Skin of body (tissue), 1 donor: ENCODE measurements at regions not wholly inside any gene's neighbourhood (a gene's known extent, or its start where the extent isn't known, plus 50 kb on each side); places are given as distances from the start of the nearest gene placed in this dataset.
A peak's percentile ranks its signal among the peaks of the same experiment; 100 is the strongest.
"Not testable (repeated sequence)": the region's sequence is repeated elsewhere in the genome, so short reads cannot be mapped to it uniquely, and the experiment has no call there.

ENCODE experiments used
- DNase-seq: peaks from one replicate; lab custom pipeline; 2025; lab: John Stamatoyannopoulos, UW

DNA sequence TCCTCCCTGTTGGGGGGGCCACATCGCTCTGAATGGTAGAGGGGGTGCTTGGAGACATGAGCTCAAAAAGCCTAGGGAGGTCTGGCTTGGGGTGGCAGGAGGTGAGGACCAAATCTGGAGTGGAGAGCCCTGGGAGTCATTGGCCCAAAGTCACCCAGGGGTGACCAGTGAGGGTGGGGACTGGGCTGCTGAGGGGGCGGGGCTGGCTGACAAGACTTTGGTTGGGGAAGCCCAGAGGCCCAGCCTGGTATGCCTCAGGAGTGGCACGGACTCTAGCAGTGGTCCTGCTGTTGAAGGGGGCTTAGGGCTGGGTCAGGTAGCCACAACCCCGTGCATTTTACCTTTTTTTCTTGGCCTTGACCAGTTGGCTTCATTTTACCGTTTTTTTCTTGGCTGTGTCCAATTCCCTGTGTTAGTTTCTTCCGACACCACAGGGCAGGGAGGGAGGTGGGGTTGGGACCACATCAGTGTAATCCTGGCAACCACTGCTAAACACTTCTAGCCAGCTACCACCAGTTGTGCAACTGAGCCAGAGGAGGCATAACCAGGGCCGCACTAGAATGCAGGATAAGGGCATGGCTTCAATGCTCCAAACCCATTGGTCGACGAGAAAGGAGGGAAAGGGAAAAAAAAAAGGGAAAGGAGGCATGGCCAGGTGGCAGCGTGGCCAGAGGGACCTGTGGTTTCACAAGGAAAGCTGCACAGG, 105.3 kb upstream of the C2CD4B start:
- DNase-seq = no peak

DNA sequence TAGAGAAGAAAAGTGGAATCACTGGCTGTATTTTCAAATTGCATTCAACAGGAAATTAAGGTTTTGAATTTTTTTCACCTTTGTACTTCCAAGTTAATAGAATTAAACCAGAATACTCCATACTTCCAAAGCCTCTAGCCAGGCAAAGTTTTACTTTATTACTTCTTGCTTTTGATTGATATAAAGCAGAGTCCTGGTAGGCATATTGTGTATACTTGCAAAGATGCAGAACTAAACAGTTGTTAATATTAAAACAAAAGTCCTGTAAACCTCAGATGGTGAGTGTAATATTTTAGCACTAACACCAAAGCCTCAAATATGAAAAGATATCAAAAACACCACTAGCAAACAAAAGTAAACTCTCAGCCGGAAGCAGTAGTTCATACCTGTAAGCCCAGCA, 107.2 kb upstream of the C2CD4B start:
- no peak for DNase-seq

DNA sequence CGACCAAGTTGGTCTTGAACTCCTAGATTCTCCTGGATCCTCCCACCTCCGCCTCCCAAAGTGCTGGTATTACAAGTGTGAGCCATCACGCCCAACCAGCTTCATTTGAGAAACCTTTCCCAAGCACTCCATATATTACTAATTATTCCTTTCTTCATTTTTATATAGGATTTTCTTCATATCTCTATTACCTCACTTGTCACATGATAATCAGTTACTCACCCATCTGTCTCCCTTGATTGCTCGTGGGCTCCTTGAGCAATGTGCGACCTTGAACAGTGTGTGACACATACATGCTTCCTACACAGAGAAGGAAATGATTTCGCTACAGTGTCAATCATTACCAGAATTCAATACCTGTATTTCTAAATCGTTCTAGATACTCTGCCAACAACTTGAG, 110.7 kb upstream of the C2CD4B start:
- DNase-seq = no peak

DNA sequence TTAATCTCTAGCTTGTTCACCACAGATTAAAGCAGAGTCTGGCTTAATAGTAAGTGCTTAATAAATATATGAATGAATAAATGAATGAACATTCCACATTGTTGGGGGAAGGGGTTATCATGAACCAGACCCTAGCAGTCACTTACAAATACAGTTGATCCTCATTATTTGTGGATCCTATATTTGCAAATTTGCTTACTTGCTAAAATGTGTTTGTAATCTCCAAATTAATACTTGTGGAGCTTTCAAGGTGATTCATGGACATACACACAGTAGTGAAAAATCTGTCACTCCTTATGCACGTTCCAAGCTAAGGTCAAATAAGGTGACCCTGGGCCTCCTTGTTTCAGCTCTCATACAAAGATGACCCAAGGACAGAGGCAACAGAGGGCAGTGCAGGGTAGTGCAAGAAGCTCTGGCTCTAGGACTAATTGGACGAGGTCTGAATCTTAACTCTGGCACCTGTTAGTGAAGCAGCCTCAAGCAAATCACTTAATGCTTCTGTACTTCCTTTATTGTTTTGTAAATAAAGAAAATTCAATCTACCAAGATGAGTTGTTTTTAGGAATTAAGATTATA, 112.8 kb upstream of the C2CD4B start:
- DNase-seq = no peak

DNA sequence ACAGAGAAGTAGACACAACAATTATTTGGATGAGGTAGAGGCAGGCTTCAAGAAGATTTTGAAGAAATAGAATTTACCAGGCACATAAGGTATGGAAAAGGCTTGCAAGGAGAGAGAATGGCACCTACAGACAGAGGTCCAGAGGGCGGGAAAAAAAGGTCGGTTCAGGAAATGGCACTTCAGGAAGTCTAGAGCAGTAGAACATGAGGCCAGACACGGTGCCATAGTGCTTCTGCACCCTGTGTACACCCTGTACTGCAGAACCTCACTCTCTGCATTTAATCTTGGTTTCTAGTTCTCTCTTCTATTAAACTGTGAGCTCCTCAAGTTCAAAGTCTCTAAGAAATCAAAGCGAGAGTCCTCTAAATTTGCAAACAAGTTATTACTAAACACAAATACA, 113.4 kb upstream of the C2CD4B start:
- no peak for DNase-seq

DNA sequence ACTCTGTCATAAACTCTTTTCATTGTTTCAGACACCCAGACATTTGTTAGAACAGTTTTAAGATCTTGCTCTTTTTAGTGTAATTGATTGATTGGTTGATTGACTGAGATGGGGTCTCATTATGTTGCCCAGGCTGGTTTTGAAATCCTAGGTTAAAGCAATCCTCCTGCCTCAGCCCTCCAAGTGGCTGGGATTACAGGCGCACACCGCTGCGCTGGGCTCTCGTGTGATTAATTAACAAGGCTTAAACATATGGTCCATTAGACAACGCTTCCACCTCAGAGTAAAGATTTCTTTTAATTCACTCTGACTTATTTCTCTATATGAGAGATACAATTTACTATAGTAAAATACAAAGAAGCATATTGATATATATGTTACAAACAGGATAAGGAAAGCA, 114.0 kb upstream of the C2CD4B start:
- DNase-seq = no peak

DNA sequence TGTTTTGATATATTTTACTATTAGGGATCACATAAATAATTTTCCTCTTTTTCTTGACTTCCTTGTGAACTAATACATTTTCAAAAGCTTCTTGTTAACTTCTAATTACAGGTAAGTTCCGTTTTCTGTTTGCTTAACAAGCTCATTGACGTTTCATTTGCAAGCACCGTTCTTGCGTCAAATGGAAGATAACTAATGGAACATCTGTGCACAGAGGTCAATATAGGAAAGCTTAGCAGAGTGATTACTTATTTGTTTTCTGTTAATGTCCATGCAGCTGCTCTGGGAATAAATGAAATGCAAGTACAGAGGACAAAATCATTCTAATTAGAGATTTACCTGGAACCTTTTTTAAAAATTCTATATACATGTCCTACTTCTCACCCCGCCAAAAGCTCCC, 115.5 kb upstream of the C2CD4B start:
- DNase-seq = no peak

DNA sequence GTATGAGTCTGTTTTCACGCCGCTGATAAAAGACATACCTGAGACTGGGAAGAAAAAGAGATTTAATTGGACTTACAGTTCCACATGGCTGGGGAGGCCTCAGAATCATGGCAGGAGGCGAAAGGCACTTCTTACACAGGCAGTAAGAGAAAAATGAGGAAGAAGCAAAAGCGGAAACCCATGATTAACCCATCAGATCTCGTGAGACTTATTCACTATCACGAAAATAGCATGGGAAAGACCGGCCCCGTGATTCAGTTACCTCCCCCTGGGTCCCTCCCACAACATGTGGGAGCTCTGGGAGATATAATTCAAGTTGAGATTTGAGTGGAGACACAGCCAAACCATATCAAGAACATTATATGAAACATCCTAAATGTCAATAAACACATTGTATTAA, 116.7 kb upstream of the C2CD4B start:
- not testable (repeated sequence) for DNase-seq

DNA sequence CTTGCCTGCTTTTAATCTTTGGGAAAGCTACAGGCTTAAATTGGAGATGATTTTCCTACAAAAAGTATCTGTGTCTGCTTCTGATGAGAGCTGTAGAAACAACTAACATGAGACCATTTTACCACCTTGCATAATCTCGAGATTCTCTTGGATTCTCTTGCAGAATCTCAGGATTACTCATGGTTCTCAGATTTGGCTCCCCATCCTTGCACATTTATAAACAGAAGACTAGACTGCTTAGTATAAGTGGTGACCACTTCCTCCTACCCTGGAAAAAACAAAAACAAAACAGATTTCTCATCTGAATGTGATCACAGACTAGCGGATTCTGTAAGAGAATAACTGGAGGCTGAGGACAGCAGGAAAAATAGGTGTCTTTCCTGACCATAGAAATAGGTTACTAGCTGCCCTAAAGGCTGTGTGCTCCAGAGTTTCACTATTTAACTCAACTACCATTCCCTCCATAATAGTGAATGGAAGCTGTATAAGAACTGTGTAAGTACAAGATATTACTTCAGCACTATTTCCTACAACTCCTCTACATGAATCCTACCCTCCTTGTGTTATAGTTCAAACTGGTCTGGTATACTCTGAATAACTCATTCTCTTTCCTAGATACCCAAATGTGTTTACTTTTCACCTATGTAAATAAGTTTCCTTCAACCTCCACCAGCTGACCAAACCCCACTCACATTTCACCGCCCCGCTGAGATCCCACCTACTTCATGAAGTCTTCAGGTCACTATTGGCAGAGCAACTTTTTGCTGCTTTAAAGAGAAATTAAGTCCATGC, 122.2 kb upstream of the C2CD4B start:
- DNase-seq = no peak

DNA sequence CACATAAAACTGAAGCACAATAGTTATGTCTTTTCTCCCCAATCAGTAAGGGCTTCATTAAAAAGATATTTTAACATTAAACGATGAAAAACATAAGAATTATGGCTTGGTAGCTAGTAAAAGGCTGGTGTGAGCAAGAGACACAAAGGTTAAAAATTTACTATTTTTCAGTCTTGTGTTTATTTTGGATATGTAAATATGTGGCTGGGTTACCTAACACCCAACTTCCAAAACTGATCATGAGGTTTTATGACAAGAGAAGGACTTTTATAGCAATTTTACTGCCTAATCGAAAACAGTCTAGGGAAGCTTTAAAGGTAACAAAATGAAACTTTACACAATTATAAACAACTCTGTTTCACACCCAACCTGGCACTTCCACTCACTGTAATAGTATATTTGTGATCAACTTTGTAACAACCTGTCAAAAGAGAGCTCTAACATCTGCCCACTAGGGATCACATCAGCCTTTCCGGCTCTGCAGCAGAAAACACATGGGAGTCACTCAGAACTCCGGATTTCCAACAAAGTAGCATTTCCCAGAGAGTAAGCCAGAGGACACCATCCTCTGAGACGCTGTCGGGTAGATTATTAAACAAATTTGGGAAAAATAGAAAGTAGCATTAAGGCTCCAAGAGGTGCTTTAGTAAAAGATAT, 123.4 kb upstream of the C2CD4B start:
- no peak for DNase-seq

DNA sequence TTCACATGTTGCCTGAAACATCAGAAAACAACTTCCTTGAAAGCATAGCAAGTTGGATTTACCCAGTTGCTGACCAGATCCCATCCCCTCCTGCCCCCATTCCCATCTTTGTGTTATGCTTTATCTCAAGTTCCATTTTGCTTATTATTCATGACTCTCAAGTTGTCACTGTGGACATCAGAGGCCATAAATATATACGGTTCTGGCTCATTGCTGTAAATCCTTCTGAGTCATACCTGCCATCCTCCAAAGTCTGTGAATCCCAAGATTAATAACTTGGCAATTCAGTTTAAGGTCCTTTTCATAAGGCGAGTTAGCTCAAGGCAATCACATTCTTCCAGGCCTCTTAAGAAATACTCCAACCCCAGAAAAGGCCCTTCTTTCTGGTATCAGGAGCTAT, 126.2 kb upstream of the C2CD4B start:
- no peak for DNase-seq

DNA sequence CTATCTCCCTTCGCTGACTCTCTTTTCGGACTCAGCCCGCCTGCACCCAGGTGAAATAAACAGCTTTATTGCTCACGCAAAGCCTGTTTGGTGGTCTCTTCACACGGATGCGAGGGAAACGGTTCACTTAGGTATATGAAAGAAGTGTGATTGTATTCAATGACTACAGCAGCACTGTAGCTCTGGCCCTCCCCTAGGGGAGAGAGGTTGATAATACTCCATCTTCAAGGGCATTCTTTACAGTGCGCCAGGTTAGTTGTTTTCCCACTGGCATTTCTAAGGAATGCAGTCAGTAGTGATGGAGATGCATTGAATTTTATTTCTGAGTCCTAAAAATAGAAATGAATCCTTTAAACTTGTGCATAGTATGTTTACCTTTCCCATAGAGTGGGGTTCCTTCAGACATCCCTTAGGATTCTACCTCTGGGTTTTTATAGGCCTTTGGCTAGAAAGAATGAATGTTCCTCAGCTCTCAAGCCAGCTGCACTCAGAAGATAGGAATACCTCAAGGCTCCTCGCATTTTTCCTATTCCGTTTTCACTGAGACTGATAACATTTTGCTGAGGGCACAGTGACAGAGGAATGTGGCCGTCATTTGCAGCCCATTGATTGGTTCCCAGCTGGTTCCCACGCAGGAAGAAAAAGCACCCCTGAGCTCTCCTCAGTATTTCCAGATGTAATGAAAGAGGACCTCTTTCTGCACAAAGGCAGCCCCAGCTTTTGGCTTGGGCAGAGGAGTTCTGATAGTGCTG, 131.8 kb upstream of the C2CD4B start:
- no peak for DNase-seq

DNA sequence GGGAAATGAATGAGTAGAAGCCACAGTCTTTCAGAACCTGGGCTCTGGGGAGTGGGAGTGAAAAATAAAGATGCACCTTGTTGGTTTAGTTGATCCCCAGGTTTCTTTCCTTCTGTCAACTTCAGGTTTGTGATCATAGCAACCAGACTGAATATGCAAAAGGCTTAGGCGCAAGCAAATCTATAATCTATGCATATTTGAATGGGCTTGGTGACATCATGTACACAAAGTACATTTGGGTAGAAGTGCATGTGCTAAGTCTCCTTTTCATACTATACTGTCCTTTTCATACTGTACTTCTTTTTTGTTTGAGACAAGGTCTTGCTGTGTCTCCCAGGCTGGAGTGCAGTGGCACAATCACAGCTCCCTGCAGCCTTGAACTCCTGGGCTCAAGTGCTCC, 132.4 kb upstream of the C2CD4B start:
- no peak for DNase-seq

DNA sequence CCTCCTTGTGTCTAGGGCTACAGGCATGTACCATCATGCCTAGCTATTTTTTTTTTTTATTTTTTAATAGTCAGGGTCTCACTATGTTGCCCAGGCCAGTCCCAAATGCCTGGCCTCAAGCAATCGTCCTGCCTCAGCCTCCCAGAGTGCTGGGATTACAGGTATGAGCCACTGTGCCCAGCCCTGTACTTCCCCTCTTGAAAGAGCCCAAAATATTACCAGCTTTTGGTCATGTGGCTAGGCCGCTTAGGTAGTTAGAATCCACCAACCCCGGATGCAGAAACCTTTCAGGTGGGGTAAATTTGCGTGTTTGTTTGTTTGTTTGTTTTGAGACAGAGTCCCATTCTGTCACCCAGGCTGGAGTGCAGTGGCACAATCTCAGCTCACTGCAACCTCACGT, 132.8 kb upstream of the C2CD4B start:
- no peak for DNase-seq

DNA sequence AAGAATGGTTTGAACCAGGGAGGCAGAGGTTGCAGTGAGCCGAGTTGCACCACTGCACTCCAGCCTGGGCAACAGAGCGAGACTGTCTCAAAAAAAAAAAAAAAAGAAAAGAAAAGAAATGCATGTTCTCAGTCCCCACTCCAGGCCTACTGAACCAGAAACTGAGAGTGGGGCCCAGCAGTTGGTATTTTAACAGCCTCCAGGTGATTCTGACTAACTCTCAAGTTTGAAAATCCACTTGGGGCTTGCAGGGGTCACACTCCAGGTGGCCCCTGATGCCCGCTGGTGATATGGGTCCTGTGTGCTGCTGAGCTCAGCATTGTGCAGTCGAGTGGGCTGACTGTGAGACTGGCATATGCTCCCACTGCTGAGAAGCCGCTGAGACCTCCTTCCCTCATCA, 133.7 kb upstream of the C2CD4B start:
- no peak for DNase-seq

DNA sequence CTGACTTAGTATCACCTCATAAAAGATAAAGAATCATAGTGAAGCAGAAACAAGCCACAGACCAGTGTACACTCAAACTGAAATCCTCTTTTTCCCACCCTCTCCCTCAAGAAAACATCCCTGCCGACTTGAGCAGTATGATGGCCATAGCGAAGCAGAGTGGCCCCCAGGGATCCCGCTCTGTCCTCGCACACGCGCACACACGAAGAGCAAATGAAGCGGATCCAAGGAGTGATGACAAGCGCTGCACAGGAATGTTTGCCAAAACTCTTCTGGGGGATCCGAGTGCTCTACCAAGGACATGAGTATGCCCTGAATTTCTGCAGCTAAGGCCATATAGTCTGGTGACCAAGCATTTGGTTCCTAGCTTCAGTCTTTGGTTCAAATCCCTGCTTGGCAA, 134.5 kb upstream of the C2CD4B start:
- DNase-seq = no peak

DNA sequence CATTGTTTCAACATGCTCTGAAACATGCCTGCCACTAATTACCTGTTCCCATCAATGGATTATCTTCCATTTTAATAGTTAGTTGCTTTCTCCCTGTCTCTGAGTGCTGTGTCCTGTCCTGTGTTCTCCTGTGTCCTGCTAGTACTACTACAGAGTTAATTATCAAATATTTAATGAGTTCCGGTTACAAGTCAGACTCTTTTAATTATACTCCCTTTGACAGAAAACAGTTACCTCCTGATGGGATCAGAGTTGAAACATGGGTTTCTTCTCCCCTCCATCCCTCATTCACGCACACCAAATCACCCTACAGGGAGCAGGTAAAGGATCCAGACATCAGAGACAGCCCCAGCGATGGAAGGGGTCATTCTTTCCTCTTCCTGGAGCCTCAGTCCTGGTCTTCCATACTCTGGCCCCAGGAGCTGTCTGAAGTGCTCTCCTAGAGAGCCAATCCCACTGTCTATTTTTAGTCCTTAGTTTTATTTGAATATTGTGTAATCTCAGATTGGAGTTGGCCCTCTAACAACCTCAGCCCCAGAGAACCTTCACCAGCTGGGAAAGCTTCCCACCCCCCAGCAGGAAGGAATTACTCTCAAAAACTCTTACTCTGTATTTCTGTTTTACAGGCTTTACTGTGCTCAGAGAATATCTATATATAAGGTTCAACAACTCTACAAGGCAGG, 137.0 kb upstream of the C2CD4B start:
- no peak for DNase-seq

DNA sequence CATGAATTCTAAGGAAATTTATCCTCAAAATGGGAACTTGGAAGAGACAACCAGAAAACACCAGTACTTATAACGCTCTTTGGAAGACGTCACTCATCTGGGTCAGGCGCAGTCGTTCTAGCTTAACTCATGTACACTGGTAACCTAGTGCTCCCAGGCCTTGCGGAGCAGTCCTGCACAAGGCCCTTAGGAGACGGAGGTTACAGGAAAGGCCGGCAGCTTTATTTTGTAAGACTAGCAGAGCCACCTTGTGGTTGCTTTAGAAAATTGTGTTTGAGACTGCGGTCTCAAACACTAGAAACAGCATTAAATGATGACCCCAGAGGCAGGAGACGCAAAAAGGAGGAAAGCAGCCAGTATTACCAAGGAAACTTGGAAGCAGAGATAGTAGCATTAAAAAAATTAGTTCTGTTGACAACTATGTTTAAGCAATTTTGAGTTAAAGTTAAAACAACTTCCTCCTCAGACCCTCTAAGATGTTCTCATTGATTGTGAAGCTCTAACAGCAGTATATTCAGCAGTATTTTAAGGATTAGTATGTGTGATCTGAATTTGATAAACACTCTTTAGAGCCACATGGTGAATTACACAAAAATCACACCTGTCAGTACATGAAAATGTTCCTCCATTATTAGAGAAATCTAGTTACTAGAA, 141.9 kb upstream of the C2CD4B start:
- peak; percentile 33 for DNase-seq

DNA sequence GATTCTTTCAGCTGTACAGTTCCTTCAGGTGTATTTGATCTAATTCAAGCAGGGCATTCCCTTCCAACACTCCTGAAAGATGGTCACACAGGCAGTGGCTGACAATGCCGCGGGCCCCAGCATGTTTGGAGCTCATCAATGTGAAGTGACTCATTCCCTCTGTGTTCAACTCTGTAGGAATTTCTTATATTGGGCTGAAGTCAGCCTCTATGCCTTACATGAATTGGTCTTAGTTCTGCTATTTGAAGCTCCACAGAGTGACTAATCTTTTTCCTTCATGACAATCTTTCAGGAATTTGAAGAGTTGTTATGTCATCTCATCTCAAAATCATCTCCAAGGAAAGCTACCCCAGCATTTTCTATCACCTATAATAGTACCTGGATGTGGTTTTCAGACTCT, 142.5 kb upstream of the C2CD4B start:
- DNase-seq = no peak

DNA sequence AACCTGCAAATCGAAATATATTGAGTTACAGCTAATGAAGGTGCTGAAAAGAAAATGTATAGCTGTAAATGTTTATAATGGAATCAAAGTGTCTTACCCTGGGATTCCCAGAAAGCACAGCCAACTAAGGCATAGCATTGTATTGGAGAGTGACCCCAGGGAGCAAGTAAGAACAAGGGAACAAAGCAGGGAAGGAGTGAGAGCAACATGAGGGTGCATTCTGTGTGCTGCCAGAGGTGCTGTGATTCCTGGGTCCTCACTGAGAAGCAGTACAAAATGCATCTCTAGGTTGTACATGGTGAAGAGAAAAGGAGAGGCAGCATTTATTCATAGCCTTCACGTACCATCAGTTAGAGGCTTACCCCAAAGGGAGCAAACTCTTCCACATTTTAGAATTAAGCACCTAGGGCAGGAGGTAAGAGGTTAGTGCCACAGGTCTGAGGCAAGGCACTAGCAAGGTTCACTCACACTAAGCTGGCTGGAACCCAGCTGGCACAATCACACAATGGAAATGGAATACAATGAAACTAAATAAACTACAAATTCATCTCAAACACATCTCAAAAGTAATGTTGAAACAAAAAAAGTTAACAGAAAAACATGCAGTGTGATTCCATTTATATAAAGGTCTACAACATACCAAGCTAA, 151.5 kb upstream of the C2CD4B start:
- no peak for DNase-seq
